Ishikawa (cell line): ENCODE measurements at regions not wholly inside any gene's neighbourhood (a gene's known extent, or its start where the extent isn't known, plus 50 kb on each side); places are given as distances from the start of the nearest gene placed in this dataset.
A peak's percentile ranks its signal among the peaks of the same experiment; 100 is the strongest.

Experiments used
- CEBPB ChIP-seq: IDR thresholded peaks from 2 replicates; pipeline ENCODE4 v1.6.1; 2012
- CREB1 ChIP-seq: IDR thresholded peaks from 2 replicates; pipeline ENCODE4 v1.6.1; 2012; ENCODE audit warnings: low read depth
- EGR1 ChIP-seq: IDR thresholded peaks from 2 replicates; pipeline ENCODE4 v1.6.1; 2012
- EP300 ChIP-seq: IDR thresholded peaks from 2 replicates; pipeline ENCODE4 v1.6.1; 2012; ENCODE audit warnings: borderline replicate concordance
- FOXM1 ChIP-seq: IDR thresholded peaks from 2 replicates; pipeline ENCODE4 v1.6.1; 2012; ENCODE audit warnings: low read depth, borderline replicate concordance
- MAX ChIP-seq: IDR thresholded peaks from 2 replicates; pipeline ENCODE4 v1.6.1; 2012
- NFIC ChIP-seq: IDR thresholded peaks from 2 replicates; pipeline ENCODE4 v1.6.1; 2012
- RAD21 ChIP-seq: IDR thresholded peaks from 2 replicates; pipeline ENCODE4 v1.6.1; 2012; ENCODE audit warnings: low read depth
- REST ChIP-seq: IDR thresholded peaks from 2 replicates; pipeline ENCODE4 v1.6.1; 2012; ENCODE audit warnings: low read depth, mild to moderate bottlenecking
- TAF1 ChIP-seq: IDR thresholded peaks from 2 replicates; pipeline ENCODE4 v1.6.1; 2012; ENCODE audit warnings: low read depth, mild to moderate bottlenecking
- TCF12 ChIP-seq: IDR thresholded peaks from 2 replicates; pipeline ENCODE4 v1.6.1; 2012; ENCODE audit warnings: low read depth
- TEAD4 ChIP-seq: IDR thresholded peaks from 2 replicates; pipeline ENCODE4 v1.6.1; 2012
- USF1 ChIP-seq: IDR thresholded peaks from 2 replicates; pipeline ENCODE4 v1.6.1; 2012
- YY1 ChIP-seq: IDR thresholded peaks from 2 replicates; pipeline ENCODE4 v1.6.1; 2012; ENCODE audit warnings: low read depth
- ZBTB7A ChIP-seq: IDR thresholded peaks from 2 replicates; pipeline ENCODE4 v1.6.1; 2012; ENCODE audit warnings: low read depth

GRCh38 chr3:35929158-35929557 is 289.8 kb downstream of the ARPP21 start:
- TF ChIP-seq USF1: no peak
- no peak for TF ChIP-seq NFIC
- TF ChIP-seq EGR1: no peak
- TF ChIP-seq EP300: no peak
- TF ChIP-seq FOXM1: no peak
- no peak for TF ChIP-seq YY1

- TF ChIP-seq EP300: no peak
- TF ChIP-seq TEAD4: no peak
- TF ChIP-seq TCF12: no peak
- no peak for TF ChIP-seq ZBTB7A
- no peak for TF ChIP-seq YY1
- no peak for TF ChIP-seq TAF1
- TF ChIP-seq USF1: no peak
- no peak for TF ChIP-seq MAX
- no peak for TF ChIP-seq FOXM1
- no peak for TF ChIP-seq CREB1
- TF ChIP-seq CEBPB: no peak
- TF ChIP-seq EGR1: no peak
- no peak for TF ChIP-seq RAD21
- TF ChIP-seq NFIC: no peak
- TF ChIP-seq REST: no peak
Measured at GRCh38 chr3:35931867-35932266, 292.5 kb downstream of the ARPP21 start.

GRCh38 chr3:35932995-35933394 is 293.7 kb downstream of the ARPP21 start:
- no peak for TF ChIP-seq USF1

GRCh38 chr3:35936571-35936970 is 297.2 kb downstream of the ARPP21 start:
- TF ChIP-seq USF1 (no peak), MAX (no peak), REST (no peak), YY1 (no peak), EP300 (no peak), ZBTB7A (no peak), CEBPB (no peak), RAD21 (no peak), FOXM1 (no peak), TAF1 (no peak), EGR1 (no peak), TCF12 (no peak), TEAD4 (no peak), CREB1 (no peak), NFIC (no peak)

- TF ChIP-seq FOXM1 (no peak), NFIC (no peak)
Measured at GRCh38 chr3:35944926-35945710, 305.8 kb downstream of the ARPP21 start.

GRCh38 chr3:35946121-35946853 is 307.0 kb downstream of the ARPP21 start:
- no peak for TF ChIP-seq YY1
- TF ChIP-seq RAD21: peak; percentile 60
- TF ChIP-seq TEAD4: peak; percentile 58; the same call in 1 of the 2 replicates
